HUES48 (cell line): ENCODE measurements at regions not wholly inside any gene's neighbourhood (a gene's known extent, or its start where the extent isn't known, plus 50 kb on each side); places are given as distances from the start of the nearest gene placed in this dataset.

ENCODE experiments used
- H3K27ac ChIP-seq: one replicate; pipeline ENCODE4 v1.7.0; 2013; ENCODE audit warnings: low read depth, low read length, inconsistent platforms
- H3K27me3 ChIP-seq: 2 replicates; pipeline ENCODE4 v1.6.1; 2013; ENCODE audit warnings: mild to moderate bottlenecking, low read length; ENCODE audit not compliant: control insufficient read depth, insufficient read depth
- H3K36me3 ChIP-seq: 2 replicates; pipeline ENCODE4 v1.6.1; 2013; ENCODE audit warnings: low read length; ENCODE audit not compliant: control insufficient read depth, insufficient read depth
- H3K4me1 ChIP-seq: 2 replicates; pipeline ENCODE4 v1.6.1; 2013; ENCODE audit warnings: mild to moderate bottlenecking, low read length; ENCODE audit not compliant: control insufficient read depth, insufficient read depth
- H3K4me3 ChIP-seq: 2 replicates; pipeline ENCODE4 v1.5.1; 2013; ENCODE audit warnings: mild to moderate bottlenecking, low read depth, low read length
- H3K9ac ChIP-seq: 2 replicates; pipeline ENCODE4 v1.6.1; 2013; ENCODE audit warnings: mild to moderate bottlenecking, low read depth, low read length, moderate library complexity
- H3K9me3 ChIP-seq: 2 replicates; pipeline ENCODE4 v1.6.1; 2013; ENCODE audit warnings: low read length; ENCODE audit not compliant: control insufficient read depth, insufficient read depth

DNA sequence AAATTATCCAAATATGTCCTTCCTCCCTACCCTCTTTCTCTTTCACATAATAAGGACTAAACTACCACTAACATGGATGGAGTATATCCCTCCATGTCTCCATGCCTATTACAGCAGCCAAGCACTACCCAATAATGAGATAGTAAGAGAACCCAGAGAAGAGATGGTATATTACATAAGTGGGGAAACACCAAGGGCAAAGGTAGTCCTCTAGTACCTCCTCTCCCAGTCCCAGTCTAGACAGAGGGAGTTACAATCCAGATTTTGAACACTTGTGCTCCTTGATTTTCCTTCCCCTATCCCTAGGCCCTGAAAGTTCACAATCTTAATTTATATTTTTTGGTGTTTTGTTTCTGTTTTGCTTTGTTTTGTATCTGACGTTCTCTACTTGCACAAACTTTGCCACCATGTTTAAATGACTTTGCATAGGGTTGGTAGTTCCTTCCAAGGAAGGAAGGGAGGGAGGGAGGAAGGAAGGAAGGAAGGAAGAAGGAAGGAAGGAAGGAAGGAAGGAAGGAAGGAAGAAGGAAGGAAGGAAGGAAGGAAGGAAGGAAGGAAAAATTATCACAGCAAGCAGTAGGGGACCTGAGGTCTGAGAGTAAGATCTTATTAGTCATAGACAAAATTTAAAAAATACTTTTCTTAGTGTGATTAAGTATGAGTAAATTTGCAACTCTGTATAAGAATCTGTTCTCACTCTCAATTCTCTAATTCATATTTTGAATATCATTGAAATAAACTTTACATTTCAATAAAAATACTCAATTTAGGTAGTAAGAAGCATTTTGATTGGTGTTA, 521.9 kb downstream of the PTPRC start:
- H3K4me3 ChIP-seq = no peak overlapping the region
- H3K36me3 ChIP-seq = no peaks in the 10 kb centered on the region
- H3K27me3 ChIP-seq = no peaks in the 10 kb centered on the region
- no peak overlapping the region for H3K9ac ChIP-seq
- H3K27ac ChIP-seq = no peak overlapping the region
- peaks cover 22% of the 10 kb centered on the region for H3K4me1 ChIP-seq
- H3K9me3 ChIP-seq = no peaks in the 10 kb centered on the region

DNA sequence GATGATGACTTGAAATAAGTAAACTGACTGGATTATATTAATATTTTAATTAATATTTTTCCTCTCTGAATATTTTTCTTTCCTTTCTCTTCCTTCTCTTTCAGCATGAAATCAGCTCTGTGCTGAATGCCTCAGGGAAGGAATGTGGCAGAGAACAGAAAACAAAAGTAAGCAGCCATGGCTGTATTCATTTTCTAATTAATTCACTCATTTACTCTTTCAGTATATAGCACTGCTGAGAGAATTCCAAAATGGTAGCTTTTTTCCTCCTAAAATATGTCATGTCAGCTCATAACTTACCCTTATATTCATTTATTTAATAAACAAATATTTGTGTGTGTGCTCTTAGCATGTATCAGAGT, 522.5 kb downstream of the PTPRC start:
- H3K36me3 ChIP-seq = no peaks in the 10 kb centered on the region
- no peak overlapping the region for H3K9ac ChIP-seq
- H3K4me1 ChIP-seq = peaks cover 16% of the 10 kb centered on the region
- no peaks in the 10 kb centered on the region for H3K9me3 ChIP-seq
- peak overlapping the region; percentile 19 for H3K27ac ChIP-seq
- no peak overlapping the region for H3K4me3 ChIP-seq
- H3K27me3 ChIP-seq = no peaks in the 10 kb centered on the region

DNA sequence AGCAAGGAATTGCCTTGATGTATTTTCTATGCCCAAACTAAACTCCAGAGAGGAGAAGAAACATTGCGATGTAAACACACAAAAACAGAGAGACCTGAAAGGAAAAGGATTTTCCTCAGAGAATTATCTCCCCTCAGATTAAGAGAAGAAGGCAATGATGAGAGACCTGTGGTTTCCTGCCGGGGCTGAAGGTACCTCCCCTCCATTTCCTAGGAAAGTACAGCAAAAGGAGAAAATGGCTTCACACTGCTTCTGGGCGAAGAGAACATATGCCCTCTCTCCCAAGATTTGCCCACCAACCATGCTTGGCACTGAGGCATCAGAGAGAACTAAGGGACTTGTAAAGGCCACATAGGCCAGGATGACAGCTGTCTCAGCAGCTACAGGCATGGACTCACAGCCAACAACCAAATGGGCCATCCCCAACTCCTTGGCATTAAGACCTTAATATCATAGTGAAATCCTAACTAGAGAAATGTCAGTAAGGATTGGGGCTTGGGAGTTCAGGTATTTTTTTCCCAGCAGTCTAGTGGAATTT, 523.0 kb downstream of the PTPRC start:
- no peaks in the 10 kb centered on the region for H3K27me3 ChIP-seq
- no peaks in the 10 kb centered on the region for H3K36me3 ChIP-seq
- H3K27ac ChIP-seq = peak overlapping the region; percentile 19
- no peak overlapping the region for H3K9ac ChIP-seq
- no peak overlapping the region for H3K4me3 ChIP-seq
- H3K4me1 ChIP-seq = peaks cover 15% of the 10 kb centered on the region
- H3K9me3 ChIP-seq = no peaks in the 10 kb centered on the region

DNA sequence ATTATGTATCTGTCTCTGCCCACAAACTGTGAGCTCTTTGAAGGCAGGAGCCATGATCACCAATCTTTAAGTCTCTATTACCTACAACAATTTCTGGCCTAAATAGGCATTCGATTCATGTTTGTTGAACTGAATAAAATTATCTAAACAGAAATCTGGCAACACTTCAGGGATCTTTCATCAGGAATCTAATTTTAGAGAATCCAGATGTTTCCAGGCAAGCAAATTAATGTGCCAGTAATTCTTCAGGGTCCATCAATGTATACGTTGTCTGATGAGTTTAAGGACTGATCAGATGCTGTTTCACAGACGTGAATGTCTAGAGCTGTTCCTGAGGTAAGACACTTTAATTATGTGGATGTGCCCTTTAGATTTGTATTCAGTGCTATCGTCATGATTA, 524.4 kb downstream of the PTPRC start:
- Histone ChIP-seq H3K9me3 (no peaks in the 10 kb centered on the region), H3K27ac (no peak overlapping the region), H3K4me3 (no peak overlapping the region), H3K4me1 (peaks cover 15% of the 10 kb centered on the region), H3K36me3 (no peaks in the 10 kb centered on the region), H3K27me3 (no peaks in the 10 kb centered on the region), H3K9ac (no peak overlapping the region)

DNA sequence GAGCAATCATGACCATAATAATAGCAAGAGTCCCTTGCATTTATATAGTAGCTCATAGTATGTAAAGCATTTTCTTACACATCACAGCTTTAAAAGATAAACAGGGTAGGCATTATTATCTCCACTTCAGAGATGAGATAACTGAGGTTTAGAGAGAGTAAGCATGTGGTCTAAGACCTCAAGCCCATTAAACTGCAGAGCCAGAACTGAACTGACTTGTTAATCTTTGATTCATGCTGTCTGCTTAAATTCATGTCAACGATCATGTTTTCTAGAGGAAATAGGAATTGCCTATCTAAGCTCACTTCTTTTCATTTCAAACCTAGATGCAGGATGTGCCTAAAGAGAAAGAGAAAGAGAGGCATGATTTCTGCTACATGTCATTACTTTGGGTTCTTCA, 524.8 kb downstream of the PTPRC start:
- Histone ChIP-seq H3K27me3 (no peaks in the 10 kb centered on the region), H3K9ac (no peak overlapping the region), H3K36me3 (no peaks in the 10 kb centered on the region), H3K4me1 (peaks cover 15% of the 10 kb centered on the region), H3K4me3 (no peak overlapping the region), H3K27ac (no peak overlapping the region), H3K9me3 (no peaks in the 10 kb centered on the region)

DNA sequence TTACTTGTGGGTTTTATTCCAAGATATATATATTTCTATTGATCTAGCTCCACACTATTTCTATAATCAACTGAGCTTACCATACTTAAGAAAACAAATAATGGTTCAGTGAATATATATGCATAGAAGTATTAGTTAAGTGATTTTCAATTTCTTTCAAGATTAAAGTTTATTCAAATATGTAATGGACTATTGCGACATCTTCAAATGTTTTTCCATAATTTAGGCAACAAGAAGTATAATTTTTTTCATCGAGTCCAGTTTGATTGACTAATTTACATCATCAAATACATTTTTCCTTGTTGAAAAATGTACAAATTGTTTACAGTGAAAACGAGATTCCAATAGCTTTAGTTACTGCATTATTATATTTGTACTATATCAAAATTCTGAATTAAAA, 528.6 kb downstream of the PTPRC start:
- Histone ChIP-seq H3K27ac (no peak overlapping the region), H3K36me3 (no peaks in the 10 kb centered on the region), H3K4me1 (no peaks in the 10 kb centered on the region), H3K4me3 (no peak overlapping the region), H3K9ac (no peak overlapping the region), H3K27me3 (no peaks in the 10 kb centered on the region), H3K9me3 (no peaks in the 10 kb centered on the region)

DNA sequence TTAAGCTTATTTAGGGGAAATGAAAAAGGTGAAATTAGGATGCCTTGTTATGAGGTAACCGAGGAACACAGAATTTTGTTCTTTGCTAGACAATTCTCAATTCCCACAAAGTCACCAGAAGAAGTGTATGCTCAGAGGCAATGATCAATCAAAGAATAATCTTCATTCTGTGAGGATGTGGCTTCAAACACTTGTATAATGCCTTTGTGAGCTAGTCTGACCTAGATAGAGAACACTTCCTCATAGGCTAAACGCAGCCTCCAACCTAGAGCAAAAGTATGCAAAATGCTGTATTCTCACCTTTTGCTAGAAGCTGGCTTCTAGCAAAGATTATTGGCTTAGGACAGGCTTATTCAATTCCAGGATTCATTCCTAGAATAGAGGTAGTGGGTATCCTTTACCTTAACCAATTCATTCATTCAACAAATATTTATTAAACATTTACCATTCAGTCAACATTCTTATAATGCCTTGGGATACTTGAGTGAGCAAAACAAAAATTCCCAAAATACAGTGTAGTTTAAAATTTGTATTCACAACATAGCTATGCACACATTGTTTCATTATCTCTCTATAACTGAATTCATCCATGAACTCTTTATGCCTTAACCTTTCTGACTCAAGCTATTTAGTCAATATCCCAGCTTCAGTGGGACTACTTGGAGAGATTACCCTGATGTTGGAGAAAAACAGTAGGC, 530.2 kb downstream of the PTPRC start:
- no peak overlapping the region for H3K9ac ChIP-seq
- H3K36me3 ChIP-seq = no peaks in the 10 kb centered on the region
- no peaks in the 10 kb centered on the region for H3K4me1 ChIP-seq
- H3K4me3 ChIP-seq = no peak overlapping the region
- H3K27me3 ChIP-seq = no peaks in the 10 kb centered on the region
- no peak overlapping the region for H3K27ac ChIP-seq
- no peaks in the 10 kb centered on the region for H3K9me3 ChIP-seq

DNA sequence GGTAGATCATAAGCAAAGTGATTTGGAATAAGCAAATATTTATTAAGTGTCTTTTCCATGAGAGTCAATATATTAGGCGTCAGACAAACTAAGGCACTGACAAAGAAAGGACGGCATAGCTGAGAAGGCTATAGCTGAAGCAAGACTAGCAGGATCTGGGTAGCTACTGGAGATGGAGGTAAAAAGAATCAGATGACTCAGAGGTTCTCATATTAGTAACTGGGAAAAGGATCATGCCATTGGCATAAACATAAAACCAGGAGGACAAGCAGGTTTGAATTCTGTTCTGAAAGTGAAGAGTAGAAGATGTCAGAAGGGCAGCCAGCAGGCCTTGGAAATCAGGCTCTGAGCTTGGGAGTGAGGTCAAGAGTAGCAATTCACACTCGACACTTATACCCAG, 531.9 kb downstream of the PTPRC start:
- H3K9ac ChIP-seq = no peak overlapping the region
- H3K4me1 ChIP-seq = no peaks in the 10 kb centered on the region
- no peaks in the 10 kb centered on the region for H3K27me3 ChIP-seq
- no peak overlapping the region for H3K4me3 ChIP-seq
- H3K36me3 ChIP-seq = no peaks in the 10 kb centered on the region
- H3K9me3 ChIP-seq = no peaks in the 10 kb centered on the region
- no peak overlapping the region for H3K27ac ChIP-seq

DNA sequence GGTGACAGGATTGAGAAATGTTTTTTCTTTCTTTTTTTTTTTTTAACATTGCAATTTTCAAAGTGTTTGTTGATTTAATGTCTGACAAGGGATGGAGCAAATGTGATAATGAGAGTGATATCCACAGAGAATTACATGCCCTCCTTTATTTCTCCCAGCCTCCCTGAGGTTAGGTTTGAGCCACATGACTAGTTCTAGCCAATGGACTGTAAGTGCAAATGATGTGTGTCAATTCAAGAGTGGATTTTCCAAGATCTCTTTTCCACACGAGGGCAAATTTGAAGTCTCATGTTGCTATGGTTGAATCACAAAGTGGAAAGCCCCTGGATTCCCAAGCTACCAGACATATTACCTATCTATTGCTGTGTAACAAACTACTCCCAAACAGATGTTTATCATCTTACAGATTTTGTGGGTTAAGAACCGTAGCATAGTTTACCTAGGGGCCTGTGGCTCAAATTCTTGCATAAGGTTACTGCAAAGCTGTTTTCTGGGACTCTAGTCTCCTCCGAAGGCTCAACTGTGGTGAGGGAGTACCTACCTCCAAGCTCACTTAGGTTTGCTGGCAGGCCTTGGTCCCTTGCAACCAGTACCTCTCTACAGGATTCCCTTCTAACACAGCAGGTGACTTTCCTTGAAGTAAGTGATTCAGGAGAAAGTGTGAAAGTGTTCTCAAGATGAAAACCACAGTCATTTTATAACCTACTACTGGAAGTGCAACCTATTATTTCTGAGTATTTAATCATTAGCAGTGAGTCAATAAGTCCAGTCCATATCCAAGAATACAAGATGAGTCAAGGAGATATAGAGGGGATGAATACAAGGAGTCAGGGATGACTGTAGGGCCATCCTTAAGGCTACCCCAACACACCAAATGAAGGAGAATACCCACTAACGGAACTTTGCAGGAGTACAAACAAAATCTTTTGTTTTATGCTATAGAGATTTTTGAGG, 533.6 kb downstream of the PTPRC start:
- H3K4me3 ChIP-seq = no peak overlapping the region
- no peak overlapping the region for H3K9ac ChIP-seq
- no peaks in the 10 kb centered on the region for H3K9me3 ChIP-seq
- no peak overlapping the region for H3K27ac ChIP-seq
- no peaks in the 10 kb centered on the region for H3K27me3 ChIP-seq
- no peaks in the 10 kb centered on the region for H3K4me1 ChIP-seq
- no peaks in the 10 kb centered on the region for H3K36me3 ChIP-seq

DNA sequence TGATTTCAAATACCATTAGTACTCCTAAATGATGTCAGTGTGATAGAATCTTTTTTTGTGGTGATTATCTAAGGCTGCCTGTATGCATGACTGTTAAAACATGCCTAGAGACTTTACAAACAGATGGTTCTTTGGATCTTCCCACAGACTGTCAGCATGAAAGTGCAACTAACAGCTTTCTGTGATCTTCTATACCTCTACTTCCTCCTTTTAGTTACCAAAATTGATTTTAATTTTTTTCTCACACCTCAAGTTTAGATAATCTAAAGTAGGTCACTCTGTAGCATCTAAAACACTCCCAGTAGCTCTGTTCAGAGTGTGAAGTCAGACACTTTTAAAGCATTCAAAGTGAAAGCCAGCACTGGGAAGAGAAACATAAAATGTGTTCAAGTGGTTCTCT, 534.5 kb downstream of the PTPRC start:
- Histone ChIP-seq H3K9me3 (no peaks in the 10 kb centered on the region), H3K4me1 (no peaks in the 10 kb centered on the region), H3K36me3 (no peaks in the 10 kb centered on the region), H3K27ac (no peak overlapping the region), H3K9ac (no peak overlapping the region), H3K4me3 (no peak overlapping the region), H3K27me3 (no peaks in the 10 kb centered on the region)
